Keratinocyte (primary cell): ENCODE measurements at regions not wholly inside any gene's neighbourhood (a gene's known extent, or its start where the extent isn't known, plus 50 kb on each side); places are given as distances from the start of the nearest gene placed in this dataset.

ENCODE experiments used
- DNase-seq: peaks from one replicate; pipeline ENCODE4 v3.0.0-alpha.2; 2011; ENCODE audit warnings: low read depth, missing footprints, low spot score
- FAIRE-seq: peaks from 2 replicates; lab custom pipeline; 2011; peaks lifted over from hg19 to GRCh38; lab: Jason Lieb, UNC
- H2AFZ ChIP-seq: 2 replicates; pipeline ENCODE4 v1.6.0; 2012; ENCODE audit warnings: low read length, control low read depth, inconsistent platforms; ENCODE audit not compliant: control insufficient read depth
- H3K27ac ChIP-seq: 2 replicates; pipeline ENCODE4 v1.5.1; 2011; ENCODE audit warnings: low read length; ENCODE audit not compliant: control insufficient read depth, insufficient read depth
- H3K27me3 ChIP-seq: 3 replicates; pipeline ENCODE4 v1.6.0; 2011; ENCODE audit warnings: low read length; ENCODE audit not compliant: control insufficient read depth, insufficient read depth; ENCODE audit errors: extremely low read depth
- H3K36me3 ChIP-seq, 2 experiments: 2 replicates in 1 of 2; 3 replicates in 1 of 2; pipeline ENCODE4 v1.5.1; 2011; ENCODE audit warnings: low read length in 2 of 2, mild to moderate bottlenecking in 1 of 2; ENCODE audit not compliant: control insufficient read depth in 2 of 2, insufficient read depth in 2 of 2; ENCODE audit errors: extremely low read depth in 1 of 2
- H3K4me1 ChIP-seq: 3 replicates; pipeline ENCODE4 v1.5.1; 2011; ENCODE audit warnings: low read length; ENCODE audit not compliant: control insufficient read depth, insufficient read depth; ENCODE audit errors: extremely low read depth
- H3K4me2 ChIP-seq: 3 replicates; pipeline ENCODE4 v1.6.0; 2011; ENCODE audit warnings: low read depth, low read length; ENCODE audit not compliant: control insufficient read depth, insufficient read depth; ENCODE audit errors: extremely low read depth
- H3K4me3 ChIP-seq, 3 experiments: fragments of 200-600 bp in 1 of 3; sonication (generic) in 1 of 3; 2 replicates in 2 of 3; 3 replicates in 1 of 3; pipeline ENCODE4 v1.5.1; 2011 to 2016; ENCODE audit warnings: low read length in 3 of 3, mild to moderate bottlenecking in 3 of 3, control low read depth in 2 of 3, inconsistent platforms in 1 of 3, low read depth in 1 of 3, mixed read lengths in 1 of 3, mixed run types in 1 of 3, moderate library complexity in 1 of 3; ENCODE audit not compliant: control insufficient read depth in 2 of 3, insufficient read depth in 2 of 3; ENCODE audit errors: extremely low read depth in 1 of 3
- H3K79me2 ChIP-seq: 2 replicates; pipeline ENCODE4 v1.6.0; 2012; ENCODE audit warnings: low read length; ENCODE audit not compliant: control insufficient read depth, insufficient read depth
- H3K9ac ChIP-seq: 3 replicates; pipeline ENCODE4 v1.6.0; 2011; ENCODE audit warnings: low read length; ENCODE audit not compliant: control insufficient read depth, insufficient read depth; ENCODE audit errors: extremely low read depth
- H3K9me1 ChIP-seq: 3 replicates; pipeline ENCODE4 v1.6.0; 2011; ENCODE audit warnings: low read length; ENCODE audit not compliant: control insufficient read depth, insufficient read depth; ENCODE audit errors: extremely low read depth
- H3K9me3 ChIP-seq: 2 replicates; pipeline ENCODE4 v1.5.1; 2012; ENCODE audit warnings: low read depth, low read length; ENCODE audit not compliant: control insufficient read depth
- H4K20me1 ChIP-seq: 3 replicates; pipeline ENCODE4 v1.6.0; 2011; ENCODE audit warnings: low read length; ENCODE audit not compliant: control insufficient read depth, insufficient read depth; ENCODE audit errors: extremely low read depth
- CTCF ChIP-seq, 3 experiments: IDR thresholded peaks in 1 of 3; conservative IDR thresholded peaks in 1 of 3; optimal IDR thresholded peaks in 1 of 3; 2 replicates in 2 of 3; 3 replicates in 1 of 3; pipeline versions ENCODE3 to v1.5.1; 2011; ENCODE audit warnings: low read length in 3 of 3, mild to moderate bottlenecking in 3 of 3, moderate library complexity in 2 of 3, control low read depth in 1 of 3, inconsistent platforms in 1 of 3; ENCODE audit not compliant: insufficient read depth in 2 of 3; ENCODE audit errors: extremely low read depth in 1 of 3
- EZH2 ChIP-seq: IDR thresholded peaks from one replicate; pipeline ENCODE4 v1.6.1; 2012; ENCODE audit warnings: inconsistent platforms, mild to moderate bottlenecking, low read length, moderate library complexity
- dilution Hi-C: fragments of 300-500 bp; cut with MboI; formaldehyde crosslinking; loops from one replicate; pipeline ENCODE4 v1.7.0; 2020; ENCODE audit warnings: low sequenced_read_pairs; ENCODE audit not compliant: extremely low pct_ligation_motif_present

GRCh38 chr6:8679823-8680222, 244.5 kb upstream of the SLC35B3 start:
- Histone ChIP-seq H3K79me2 (no peaks in the 10 kb centered on the region), H4K20me1 (no peaks in the 10 kb centered on the region), H3K4me1 (no peaks in the 10 kb centered on the region), H3K27ac (no peak overlapping the region), H3K4me2 (no peak overlapping the region), H3K9me3 (no peaks in the 10 kb centered on the region), H3K9me1 (no peaks in the 10 kb centered on the region), H3K36me3 (no peaks in the 10 kb centered on the region), H3K9ac (no peak overlapping the region), H3K27me3 (no peaks in the 10 kb centered on the region), H3K4me3 (no peak overlapping the region), H2AFZ (no peak overlapping the region)
- dilution Hi-C loops: no loop called here
- no peak for TF ChIP-seq CTCF (optimal IDR thresholded peaks at IDR 0.05 in 1 of 3, IDR thresholded peaks at IDR 0.05 in 1 of 3, conservative IDR thresholded peaks at IDR 0.05 in 1 of 3; ENCODE audit: extremely low read depth in 1 of 3, insufficient read depth in 2 of 3, low read length in 3 of 3)
- no peak for TF ChIP-seq EZH2
- FAIRE-seq (no peak), DNase-seq (no peak)

- H3K9ac ChIP-seq: no peak overlapping the region
- H3K4me3 ChIP-seq: no peak overlapping the region
- H3K4me1 ChIP-seq: no peaks in the 10 kb centered on the region
- H3K79me2 ChIP-seq: no peaks in the 10 kb centered on the region
- H3K27me3 ChIP-seq: no peaks in the 10 kb centered on the region
- no peaks in the 10 kb centered on the region for H3K36me3 ChIP-seq
- no peak for DNase-seq
- TF ChIP-seq CTCF (optimal IDR thresholded peaks at IDR 0.05 in 1 of 3, IDR thresholded peaks at IDR 0.05 in 1 of 3, conservative IDR thresholded peaks at IDR 0.05 in 1 of 3; ENCODE audit: extremely low read depth in 1 of 3, insufficient read depth in 2 of 3, low read length in 3 of 3): no peak
- no peak for TF ChIP-seq EZH2
- no peak overlapping the region for H3K4me2 ChIP-seq
- no peak overlapping the region for H3K27ac ChIP-seq
- dilution Hi-C loops: no loop called here
- no peaks in the 10 kb centered on the region for H3K9me1 ChIP-seq
- no peak overlapping the region for H2AFZ ChIP-seq
- no peaks in the 10 kb centered on the region for H3K9me3 ChIP-seq
- H4K20me1 ChIP-seq: no peaks in the 10 kb centered on the region
- no peak for FAIRE-seq
Observed at GRCh38 chr6:8678466-8678865, 243.1 kb upstream of the SLC35B3 start.
